ENCODE measurements at regions not wholly inside any gene's neighbourhood (a gene's known extent, or its start where the extent isn't known, plus 50 kb on each side); places are given as distances from the start of the nearest gene placed in this dataset.

DNA sequence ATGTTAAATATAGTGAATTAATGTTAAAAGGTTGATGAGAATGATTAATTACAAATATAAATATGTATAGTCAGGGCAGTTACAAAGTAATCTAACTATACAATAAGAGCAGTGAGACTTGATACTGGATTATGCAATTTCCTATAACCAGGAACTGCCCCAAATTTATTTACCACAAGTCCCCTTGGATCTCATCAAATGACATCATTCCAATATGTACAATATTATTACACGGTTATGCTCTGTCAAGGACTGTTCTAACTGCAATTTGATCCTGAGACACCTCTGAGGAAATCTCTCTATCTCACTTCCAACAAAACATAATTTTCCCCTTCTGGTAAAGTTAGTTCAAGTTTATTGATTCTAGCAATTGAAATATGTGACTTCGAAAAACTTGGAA is 917.6 kb downstream of the NCAM2 start:
- TF ChIP-seq, protein P1, sequence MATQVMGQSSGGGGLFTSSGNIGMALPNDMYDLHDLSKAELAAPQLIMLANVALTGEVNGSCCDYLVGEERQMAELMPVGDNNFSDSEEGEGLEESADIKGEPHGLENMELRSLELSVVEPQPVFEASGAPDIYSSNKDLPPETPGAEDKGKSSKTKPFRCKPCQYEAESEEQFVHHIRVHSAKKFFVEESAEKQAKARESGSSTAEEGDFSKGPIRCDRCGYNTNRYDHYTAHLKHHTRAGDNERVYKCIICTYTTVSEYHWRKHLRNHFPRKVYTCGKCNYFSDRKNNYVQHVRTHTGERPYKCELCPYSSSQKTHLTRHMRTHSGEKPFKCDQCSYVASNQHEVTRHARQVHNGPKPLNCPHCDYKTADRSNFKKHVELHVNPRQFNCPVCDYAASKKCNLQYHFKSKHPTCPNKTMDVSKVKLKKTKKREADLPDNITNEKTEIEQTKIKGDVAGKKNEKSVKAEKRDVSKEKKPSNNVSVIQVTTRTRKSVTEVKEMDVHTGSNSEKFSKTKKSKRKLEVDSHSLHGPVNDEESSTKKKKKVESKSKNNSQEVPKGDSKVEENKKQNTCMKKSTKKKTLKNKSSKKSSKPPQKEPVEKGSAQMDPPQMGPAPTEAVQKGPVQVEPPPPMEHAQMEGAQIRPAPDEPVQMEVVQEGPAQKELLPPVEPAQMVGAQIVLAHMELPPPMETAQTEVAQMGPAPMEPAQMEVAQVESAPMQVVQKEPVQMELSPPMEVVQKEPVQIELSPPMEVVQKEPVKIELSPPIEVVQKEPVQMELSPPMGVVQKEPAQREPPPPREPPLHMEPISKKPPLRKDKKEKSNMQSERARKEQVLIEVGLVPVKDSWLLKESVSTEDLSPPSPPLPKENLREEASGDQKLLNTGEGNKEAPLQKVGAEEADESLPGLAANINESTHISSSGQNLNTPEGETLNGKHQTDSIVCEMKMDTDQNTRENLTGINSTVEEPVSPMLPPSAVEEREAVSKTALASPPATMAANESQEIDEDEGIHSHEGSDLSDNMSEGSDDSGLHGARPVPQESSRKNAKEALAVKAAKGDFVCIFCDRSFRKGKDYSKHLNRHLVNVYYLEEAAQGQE (IDR thresholded peaks at IDR 0.05; ENCODE audit: insufficient read depth in 1 of 2, low read depth in 2 of 2, low read length in 1 of 2), result no peak
- TF ChIP-seq, protein P2, sequence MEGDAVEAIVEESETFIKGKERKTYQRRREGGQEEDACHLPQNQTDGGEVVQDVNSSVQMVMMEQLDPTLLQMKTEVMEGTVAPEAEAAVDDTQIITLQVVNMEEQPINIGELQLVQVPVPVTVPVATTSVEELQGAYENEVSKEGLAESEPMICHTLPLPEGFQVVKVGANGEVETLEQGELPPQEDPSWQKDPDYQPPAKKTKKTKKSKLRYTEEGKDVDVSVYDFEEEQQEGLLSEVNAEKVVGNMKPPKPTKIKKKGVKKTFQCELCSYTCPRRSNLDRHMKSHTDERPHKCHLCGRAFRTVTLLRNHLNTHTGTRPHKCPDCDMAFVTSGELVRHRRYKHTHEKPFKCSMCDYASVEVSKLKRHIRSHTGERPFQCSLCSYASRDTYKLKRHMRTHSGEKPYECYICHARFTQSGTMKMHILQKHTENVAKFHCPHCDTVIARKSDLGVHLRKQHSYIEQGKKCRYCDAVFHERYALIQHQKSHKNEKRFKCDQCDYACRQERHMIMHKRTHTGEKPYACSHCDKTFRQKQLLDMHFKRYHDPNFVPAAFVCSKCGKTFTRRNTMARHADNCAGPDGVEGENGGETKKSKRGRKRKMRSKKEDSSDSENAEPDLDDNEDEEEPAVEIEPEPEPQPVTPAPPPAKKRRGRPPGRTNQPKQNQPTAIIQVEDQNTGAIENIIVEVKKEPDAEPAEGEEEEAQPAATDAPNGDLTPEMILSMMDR (IDR thresholded peaks at IDR 0.05), result no peak
- TF ChIP-seq SIN3A (IDR thresholded peaks at IDR 0.05; ENCODE audit: borderline replicate concordance, insufficient read depth, low read depth, low read length) (no peak), POLR2AphosphoS5 (IDR thresholded peaks at IDR 0.05; ENCODE audit: low read depth, low read length) (no peak)

Data from Panc1 (cell line).